Pancreas (tissue), 10 donors: ENCODE measurements at regions not wholly inside any gene's neighbourhood (a gene's known extent, or its start where the extent isn't known, plus 50 kb on each side); places are given as distances from the start of the nearest gene placed in this dataset.
A peak's percentile ranks its signal among the peaks of the same experiment; 100 is the strongest.

ENCODE experiments used
- ATAC-seq, 4 donors: fragments of 200-7000 bp; cut with Tn5 transposase; one replicate each; pipeline versions ENCODE4 v1.8.0 to v1.9.1; 2020; ENCODE audit warnings: mild to moderate bottlenecking in 4 of 4, moderate library complexity in 4 of 4
- DNase-seq, 6 donors: peaks; one replicate each; pipeline ENCODE4 v3.0.0-alpha.2; 2020
- FAIRE-seq: peaks from 2 replicates; lab custom pipeline; 2012; peaks lifted over from hg19 to GRCh38; lab: Jason Lieb, UNC
- H3K27ac ChIP-seq, 4 donors: fragments of 200-600 bp; sonication (generic); 1 replicate in 3 of 4; 2 replicates in 1 of 4; pipeline versions ENCODE4 v1.5.0 to v1.8.0; 2020
- H3K27me3 ChIP-seq, 4 donors: fragments of 200-600 bp; one replicate each; pipeline ENCODE4 v1.8.0; 2021
- H3K36me3 ChIP-seq, 3 donors: fragments of 200-600 bp; sonication (generic) in 1 of 3; one replicate each; pipeline versions ENCODE4 v1.5.0 to v1.8.0; 2020 to 2021
- H3K4me1 ChIP-seq, 3 donors: fragments of 200-600 bp; one replicate each; pipeline ENCODE4 v1.8.0; 2021
- H3K4me3 ChIP-seq, 4 donors: fragments of 200-600 bp; sonication (generic) in 2 of 4; one replicate each; pipeline versions ENCODE4 v1.5.0 to v1.8.0; 2020 to 2021
- H3K9me3 ChIP-seq, 4 donors: fragments of 200-600 bp; one replicate each; pipeline ENCODE4 v1.8.0; 2021
- CTCF ChIP-seq, 4 donors: fragments of 200-600 bp; sonication (generic) in 3 of 4; IDR thresholded peaks; one replicate each; pipeline versions ENCODE4 v1.5.0 to v1.8.0; 2021; ENCODE audit warnings: antibody characterized with exemption in 4 of 4
- WGBS, 2 donors: extraction: QIAGEN DNeasy Blood & Tissue Kit; methylation state at CpG; one replicate each; pipeline ENCODE4 v1.1.7; 2013; 5-methylcytosine and 5-hydroxymethylcytosine counted together
- intact Hi-C, 3 donors: fragments of 100-400 bp; cut with DNase I; formaldehyde crosslinking; loops; one replicate each; pipeline versions ENCODE4 v1.11.1 to v1.14.2; 2022
- donor health status: healthy with polysubstance abuse.
- donor health status: DM: no; HTN: no; CAD: no; lungs with moderate emphysema.
- donor health status: DM: no; HTN: no; CAD: no.
- donor health status: control.
- donor health status: control.
- donor health status: Bipolar disorder and iron deficiency.
- donor health status: DM: yes; HTN: yes; CAD: no.
- donor health status: DM: no; HTN: no; CAD: no.
- donor health status: DM: no; HTN: no; CAD: no.
- donor health status: DM: yes; HTN: yes; CAD: no.

DNA sequence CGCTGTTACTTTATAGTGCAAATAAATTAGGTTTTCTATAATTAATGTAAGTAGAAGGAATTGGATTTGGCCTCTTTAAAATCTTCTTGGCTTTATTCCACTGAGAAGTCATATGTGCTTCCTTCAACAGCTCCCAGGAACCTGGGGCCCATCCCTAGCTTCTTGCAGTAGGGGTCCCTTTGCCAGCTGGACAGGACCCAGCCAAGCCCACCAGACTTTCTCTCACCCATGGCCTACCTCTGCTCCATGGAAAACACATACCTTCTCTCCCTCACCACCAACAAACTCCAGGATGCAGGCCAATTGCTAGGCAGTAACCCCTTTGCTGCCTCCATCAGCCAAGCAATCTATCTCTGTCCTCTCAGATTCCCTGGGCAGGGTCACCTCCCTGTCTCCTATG, 84.0 kb downstream of the RSL24D1 start:
- ATAC-seq (no peak), DNase-seq (no peak), FAIRE-seq (no peak)
- Histone ChIP-seq H3K9me3 (no peaks in the 10 kb centered on the region), H3K36me3 (no peaks in the 10 kb centered on the region), H3K27ac (no peak overlapping the region), H3K4me3 (no peak overlapping the region), H3K27me3 (no peaks in the 10 kb centered on the region), H3K4me1 (no peaks in the 10 kb centered on the region)
- WGBS, 2 donors = 64 to 68% methylated on average over 1 of the region's 1 CpG
- no peak for TF ChIP-seq CTCF (IDR thresholded peaks at IDR 0.05)
- intact Hi-C loops = no loop called here

- Histone ChIP-seq H3K36me3 (no peaks in the 10 kb centered on the region), H3K4me1 (no peaks in the 10 kb centered on the region), H3K9me3 (no peaks in the 10 kb centered on the region), H3K4me3 (no peak overlapping the region), H3K27ac (no peak overlapping the region), H3K27me3 (no peaks in the 10 kb centered on the region)
- 20% methylated on average over 3 of the region's 3 CpGs for WGBS, 2 donors
- DNase-seq (no peak), FAIRE-seq (no peak), ATAC-seq (no peak)
- no peak for TF ChIP-seq CTCF (IDR thresholded peaks at IDR 0.05)
- intact Hi-C loops = no loop called here
Measured at GRCh38 chr15:55110446-55110845, 86.3 kb downstream of the RSL24D1 start.

DNA sequence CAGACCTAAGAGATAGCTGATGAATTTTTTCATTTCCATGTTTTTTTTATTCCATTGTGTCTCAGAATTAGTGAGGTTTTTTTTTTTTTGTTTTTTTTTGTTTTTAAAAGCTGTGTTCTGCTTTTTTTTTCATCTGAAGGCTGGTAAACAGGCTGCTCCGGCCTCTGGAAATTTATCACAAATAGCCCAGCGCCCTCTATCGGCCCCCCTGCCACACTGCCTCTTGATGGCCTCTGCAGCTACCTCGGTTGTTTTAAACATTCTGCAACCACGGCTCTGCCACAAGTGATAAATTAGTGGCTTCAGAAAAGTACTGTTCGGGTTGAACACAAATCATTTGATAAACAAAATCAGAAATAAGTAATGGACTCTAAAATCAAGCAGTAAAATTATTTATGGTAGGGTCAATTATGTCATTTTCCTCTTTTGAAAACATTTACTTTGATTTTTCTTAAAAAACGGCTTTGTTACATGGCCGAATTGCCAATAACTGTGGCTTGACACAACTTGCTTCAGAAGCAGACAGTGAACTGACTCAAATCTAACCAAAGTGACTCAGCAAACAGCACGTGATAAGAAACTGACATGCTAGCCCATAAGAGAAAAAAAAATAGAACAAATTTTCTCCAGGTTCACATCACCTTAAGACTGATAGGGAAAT, 87.8 kb downstream of the RSL24D1 start:
- ATAC-seq (peak in 3 of 4 donors; percentile 76 to 88 (median 81)), DNase-seq (peak; percentile 21 to 82 (median 54)), FAIRE-seq (no peak)
- no peak overlapping the region for H3K4me3 ChIP-seq
- H3K36me3 ChIP-seq = no peaks in the 10 kb centered on the region
- TF ChIP-seq CTCF (IDR thresholded peaks at IDR 0.05) = peak; percentile 14 to 64 (median 50)
- intact Hi-C loops = loop anchor here in 1 of 3 donors (5.0 kb wide), 1 partner anchor 1027 kb away; no protein-coding TSS in a partner anchor
- H3K27ac ChIP-seq = no peak overlapping the region
- no peaks in the 10 kb centered on the region for H3K4me1 ChIP-seq
- H3K9me3 ChIP-seq = no peaks in the 10 kb centered on the region
- no peaks in the 10 kb centered on the region for H3K27me3 ChIP-seq
- WGBS, 2 donors = 7 to 10% methylated on average over 9 of the region's 9 CpGs

DNA sequence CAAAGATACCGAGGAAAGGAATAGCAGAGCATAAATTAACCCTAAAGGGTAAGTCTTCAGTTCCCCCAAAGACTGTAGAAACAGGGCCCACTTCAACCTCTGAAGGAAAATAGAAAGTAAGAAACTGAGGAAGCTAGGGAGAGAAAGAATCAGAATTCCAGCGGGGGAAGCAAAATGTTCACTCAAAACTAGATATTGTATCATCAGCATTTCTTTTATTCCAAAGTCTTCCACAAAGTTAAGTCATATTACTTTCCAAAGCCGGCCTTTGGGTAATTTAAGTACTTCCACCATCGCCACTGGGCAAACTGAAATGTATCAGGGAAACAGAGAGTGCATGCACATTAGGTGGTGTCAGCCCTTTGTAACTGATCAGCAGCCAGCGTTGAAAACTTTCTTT, 88.3 kb downstream of the RSL24D1 start:
- no peaks in the 10 kb centered on the region for H3K27me3 ChIP-seq
- no peak for ATAC-seq
- DNase-seq = no peak
- no peak for FAIRE-seq
- 68 to 70% methylated on average over 5 of the region's 5 CpGs for WGBS, 2 donors
- no peak for TF ChIP-seq CTCF (IDR thresholded peaks at IDR 0.05)
- H3K9me3 ChIP-seq = no peaks in the 10 kb centered on the region
- no peak overlapping the region for H3K27ac ChIP-seq
- no peak overlapping the region for H3K4me3 ChIP-seq
- intact Hi-C loops = loop anchor here in 1 of 3 donors (5.0 kb wide), 1 partner anchor 1026 kb away; no protein-coding TSS in a partner anchor
- H3K4me1 ChIP-seq = no peaks in the 10 kb centered on the region
- H3K36me3 ChIP-seq = no peaks in the 10 kb centered on the region

DNA sequence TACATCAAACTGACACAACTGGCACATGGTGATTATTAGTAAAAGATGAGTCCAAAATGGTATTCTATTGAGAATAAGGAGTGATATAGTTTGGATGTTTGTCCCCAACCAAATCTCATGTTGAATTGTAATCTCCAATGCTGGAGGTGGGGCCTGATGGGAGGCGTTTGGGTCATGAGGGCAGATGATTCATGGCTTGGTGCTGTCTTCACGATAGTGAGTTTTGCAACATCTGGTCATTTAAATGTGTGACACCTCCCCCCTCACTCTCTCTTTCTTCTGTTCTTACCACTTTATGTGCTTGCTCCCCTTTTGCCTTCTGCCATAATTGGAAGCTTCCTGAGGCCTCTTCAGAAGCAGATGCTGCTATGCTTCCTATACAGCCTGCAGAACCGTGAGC, 90.6 kb downstream of the RSL24D1 start:
- H3K27ac ChIP-seq = no peak overlapping the region
- no peaks in the 10 kb centered on the region for H3K36me3 ChIP-seq
- no peak for TF ChIP-seq CTCF (IDR thresholded peaks at IDR 0.05)
- 86 to 88% methylated on average over 3 of the region's 3 CpGs for WGBS, 2 donors
- DNase-seq = no peak
- H3K27me3 ChIP-seq = no peaks in the 10 kb centered on the region
- H3K9me3 ChIP-seq = no peaks in the 10 kb centered on the region
- no peak for ATAC-seq
- intact Hi-C loops = loop anchor here in 1 of 3 donors (5.0 kb wide), 1 partner anchor 1024 kb away; no protein-coding TSS in a partner anchor
- FAIRE-seq = no peak
- no peaks in the 10 kb centered on the region for H3K4me1 ChIP-seq
- no peak overlapping the region for H3K4me3 ChIP-seq
